ENCODE measurements at regions not wholly inside any gene's neighbourhood (a gene's known extent, or its start where the extent isn't known, plus 50 kb on each side); places are given as distances from the start of the nearest gene placed in this dataset.
"Not testable (repeated sequence)": the region's sequence is repeated elsewhere in the genome, so short reads cannot be mapped to it uniquely, and the experiment has no call there.

- Histone ChIP-seq H3K4me1 (ENCODE audit: control insufficient read depth, insufficient read depth, low read length) (no peaks in the 10 kb centered on the region), H3K27me3 (ENCODE audit: control insufficient read depth, insufficient read depth, low read length) (no peaks in the 10 kb centered on the region), H3K36me3 (ENCODE audit: control insufficient read depth, insufficient read depth, low read length) (no peaks in the 10 kb centered on the region), H3K9me3 (ENCODE audit: control insufficient read depth, low read depth, low read length) (no peaks in the 10 kb centered on the region), H3K4me3 (ENCODE audit: low read length) (no peak overlapping the region), H3K27ac (ENCODE audit: low read length) (no peak overlapping the region)
- WGBS (ENCODE audit: insufficient coverage, low lambda C conversion rate) = no CpG with 5 or more reads among the region's 6 CpGs
- no peak for DNase-seq
These were observed 106.0 kb upstream of the GRXCR1 start for GRCh38 chr4:42786350-42787078.

- 100% methylated on average over 3 of the region's 5 CpGs for WGBS (ENCODE audit: insufficient coverage, low lambda C conversion rate)
- Histone ChIP-seq H3K27ac (ENCODE audit: low read length) (no peak overlapping the region), H3K27me3 (ENCODE audit: control insufficient read depth, insufficient read depth, low read length) (no peaks in the 10 kb centered on the region), H3K4me3 (ENCODE audit: low read length) (no peak overlapping the region), H3K4me1 (ENCODE audit: control insufficient read depth, insufficient read depth, low read length) (no peaks in the 10 kb centered on the region), H3K36me3 (ENCODE audit: control insufficient read depth, insufficient read depth, low read length) (no peaks in the 10 kb centered on the region), H3K9me3 (ENCODE audit: control insufficient read depth, low read depth, low read length) (no peaks in the 10 kb centered on the region)
- no peak for DNase-seq
These were observed 106.7 kb upstream of the GRXCR1 start for GRCh38 chr4:42785817-42786216.

GRCh38 chr4:42781315-42781714 lies 111.2 kb upstream of the GRXCR1 start:
- Histone ChIP-seq H3K27me3 (ENCODE audit: control insufficient read depth, insufficient read depth, low read length) (no peaks in the 10 kb centered on the region), H3K4me3 (ENCODE audit: low read length) (no peak overlapping the region), H3K36me3 (ENCODE audit: control insufficient read depth, insufficient read depth, low read length) (no peaks in the 10 kb centered on the region), H3K4me1 (ENCODE audit: control insufficient read depth, insufficient read depth, low read length) (no peaks in the 10 kb centered on the region), H3K9me3 (ENCODE audit: control insufficient read depth, low read depth, low read length) (no peaks in the 10 kb centered on the region), H3K27ac (ENCODE audit: low read length) (no peak overlapping the region)
- no peak for DNase-seq
- WGBS (ENCODE audit: insufficient coverage, low lambda C conversion rate) = 83% methylated on average over 1 of the region's 2 CpGs

GRCh38 chr4:42778349-42778748 lies 114.2 kb upstream of the GRXCR1 start:
- Histone ChIP-seq H3K9me3 (ENCODE audit: control insufficient read depth, low read depth, low read length) (no peaks in the 10 kb centered on the region), H3K36me3 (ENCODE audit: control insufficient read depth, insufficient read depth, low read length) (no peaks in the 10 kb centered on the region), H3K4me3 (ENCODE audit: low read length) (no peak overlapping the region), H3K27ac (ENCODE audit: low read length) (no peak overlapping the region), H3K4me1 (ENCODE audit: control insufficient read depth, insufficient read depth, low read length) (no peaks in the 10 kb centered on the region), H3K27me3 (ENCODE audit: control insufficient read depth, insufficient read depth, low read length) (no peaks in the 10 kb centered on the region)
- DNase-seq = no peak
- no CpG with 5 or more reads among the region's 6 CpGs for WGBS (ENCODE audit: insufficient coverage, low lambda C conversion rate)

- Histone ChIP-seq H3K4me1 (ENCODE audit: control insufficient read depth, insufficient read depth, low read length) (no peaks in the 10 kb centered on the region), H3K9me3 (ENCODE audit: control insufficient read depth, low read depth, low read length) (no peaks in the 10 kb centered on the region), H3K36me3 (ENCODE audit: control insufficient read depth, insufficient read depth, low read length) (no peaks in the 10 kb centered on the region), H3K27me3 (ENCODE audit: control insufficient read depth, insufficient read depth, low read length) (no peaks in the 10 kb centered on the region), H3K4me3 (ENCODE audit: low read length) (no peak overlapping the region), H3K27ac (ENCODE audit: low read length) (no peak overlapping the region)
- no CpG with 5 or more reads among the region's 4 CpGs for WGBS (ENCODE audit: insufficient coverage, low lambda C conversion rate)
- DNase-seq = no peak
These were observed 111.3 kb upstream of the ATP8A1 start for GRCh38 chr4:42768125-42768748.

GRCh38 chr4:42767669-42768068 lies 110.8 kb upstream of the ATP8A1 start:
- H3K36me3 ChIP-seq (ENCODE audit: control insufficient read depth, insufficient read depth, low read length) = no peaks in the 10 kb centered on the region
- no peak overlapping the region for H3K4me3 ChIP-seq (ENCODE audit: low read length)
- WGBS (ENCODE audit: insufficient coverage, low lambda C conversion rate) = no CpG with 5 or more reads among the region's 9 CpGs
- H3K27ac ChIP-seq (ENCODE audit: low read length) = no peak overlapping the region
- H3K9me3 ChIP-seq (ENCODE audit: control insufficient read depth, low read depth, low read length) = no peaks in the 10 kb centered on the region
- H3K4me1 ChIP-seq (ENCODE audit: control insufficient read depth, insufficient read depth, low read length) = no peaks in the 10 kb centered on the region
- DNase-seq = no peak
- no peaks in the 10 kb centered on the region for H3K27me3 ChIP-seq (ENCODE audit: control insufficient read depth, insufficient read depth, low read length)

- no CpG with 5 or more reads among the region's 2 CpGs for WGBS (ENCODE audit: insufficient coverage, low lambda C conversion rate)
These were observed 104.9 kb upstream of the ATP8A1 start for GRCh38 chr4:42761804-42762203.

GRCh38 chr4:42754965-42755364 lies 98.1 kb upstream of the ATP8A1 start:
- not testable (repeated sequence) for H3K4me3 ChIP-seq (ENCODE audit: low read length); H3K9me3 ChIP-seq (ENCODE audit: control insufficient read depth, low read depth, low read length); DNase-seq; H3K27me3 ChIP-seq (ENCODE audit: control insufficient read depth, insufficient read depth, low read length); H3K27ac ChIP-seq (ENCODE audit: low read length); H3K4me1 ChIP-seq (ENCODE audit: control insufficient read depth, insufficient read depth, low read length); H3K36me3 ChIP-seq (ENCODE audit: control insufficient read depth, insufficient read depth, low read length)
- WGBS (ENCODE audit: insufficient coverage, low lambda C conversion rate) = no CpG with 5 or more reads among the region's 2 CpGs

More at GRCh38 chr4:42761804-42762203, 104.9 kb upstream of the ATP8A1 start:
- Histone ChIP-seq H3K4me3 (ENCODE audit: low read length) (no peak overlapping the region), H3K36me3 (ENCODE audit: control insufficient read depth, insufficient read depth, low read length) (no peaks in the 10 kb centered on the region), H3K27ac (ENCODE audit: low read length) (no peak overlapping the region), H3K27me3 (ENCODE audit: control insufficient read depth, insufficient read depth, low read length) (no peaks in the 10 kb centered on the region), H3K4me1 (ENCODE audit: control insufficient read depth, insufficient read depth, low read length) (no peaks in the 10 kb centered on the region), H3K9me3 (ENCODE audit: control insufficient read depth, low read depth, low read length) (no peaks in the 10 kb centered on the region)
- no peak for DNase-seq

GRCh38 chr4:42751587-42751986 lies 94.7 kb upstream of the ATP8A1 start:
- Histone ChIP-seq H3K4me1 (ENCODE audit: control insufficient read depth, insufficient read depth, low read length) (no peaks in the 10 kb centered on the region), H3K27ac (ENCODE audit: low read length) (no peak overlapping the region), H3K9me3 (ENCODE audit: control insufficient read depth, low read depth, low read length) (no peaks in the 10 kb centered on the region), H3K27me3 (ENCODE audit: control insufficient read depth, insufficient read depth, low read length) (no peaks in the 10 kb centered on the region), H3K4me3 (ENCODE audit: low read length) (no peak overlapping the region), H3K36me3 (ENCODE audit: control insufficient read depth, insufficient read depth, low read length) (no peaks in the 10 kb centered on the region)
- WGBS (ENCODE audit: insufficient coverage, low lambda C conversion rate) = 100% methylated on average over 1 of the region's 1 CpG
- no peak for DNase-seq

GRCh38 chr4:42750856-42751255 lies 94.0 kb upstream of the ATP8A1 start:
- Histone ChIP-seq H3K4me3 (ENCODE audit: low read length) (no peak overlapping the region), H3K9me3 (ENCODE audit: control insufficient read depth, low read depth, low read length) (no peaks in the 10 kb centered on the region), H3K27ac (ENCODE audit: low read length) (no peak overlapping the region), H3K27me3 (ENCODE audit: control insufficient read depth, insufficient read depth, low read length) (no peaks in the 10 kb centered on the region), H3K4me1 (ENCODE audit: control insufficient read depth, insufficient read depth, low read length) (no peaks in the 10 kb centered on the region), H3K36me3 (ENCODE audit: control insufficient read depth, insufficient read depth, low read length) (no peaks in the 10 kb centered on the region)
- WGBS (ENCODE audit: insufficient coverage, low lambda C conversion rate) = no CpG with 5 or more reads among the region's 2 CpGs
- DNase-seq = no peak

- DNase-seq = peak; percentile 4 to 21
- no peak overlapping the region for H3K27ac ChIP-seq (ENCODE audit: low read length)
These were observed 93.2 kb upstream of the ATP8A1 start for GRCh38 chr4:42750091-42750490.

More at GRCh38 chr4:42750091-42750490, 93.2 kb upstream of the ATP8A1 start:
- no CpG with 5 or more reads among the region's 1 CpG for WGBS (ENCODE audit: insufficient coverage, low lambda C conversion rate)
- no peaks in the 10 kb centered on the region for H3K36me3 ChIP-seq (ENCODE audit: control insufficient read depth, insufficient read depth, low read length)
- no peak overlapping the region for H3K4me3 ChIP-seq (ENCODE audit: low read length)
- H3K27me3 ChIP-seq (ENCODE audit: control insufficient read depth, insufficient read depth, low read length) = no peaks in the 10 kb centered on the region
- H3K9me3 ChIP-seq (ENCODE audit: control insufficient read depth, low read depth, low read length) = no peaks in the 10 kb centered on the region
- H3K4me1 ChIP-seq (ENCODE audit: control insufficient read depth, insufficient read depth, low read length) = no peaks in the 10 kb centered on the region
